ENCODE measurements at regions not wholly inside any gene's neighbourhood (a gene's known extent, or its start where the extent isn't known, plus 50 kb on each side); places are given as distances from the start of the nearest gene placed in this dataset.

DNA sequence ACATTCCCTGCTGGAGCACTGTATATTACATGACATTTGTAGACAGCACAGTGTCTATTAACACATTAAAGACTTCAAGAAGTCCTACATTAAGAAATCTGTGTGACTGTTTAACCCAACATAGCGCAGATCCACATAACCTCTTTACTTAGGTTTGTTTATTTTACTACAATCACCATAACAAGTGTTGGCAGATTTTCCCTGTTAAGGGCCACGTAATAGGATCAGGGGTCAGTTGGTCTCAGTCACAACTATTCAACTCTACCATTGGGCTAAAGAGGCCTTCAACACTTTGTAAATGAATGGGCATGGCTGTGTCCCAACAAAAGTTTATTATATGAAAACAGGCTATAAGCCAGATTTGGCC is 51.3 kb upstream of the ADORA2B start:
- no peak for DNase-seq (ENCODE audit: low read depth in 3 of 3, low spot score in 1 of 3)

- DNase-seq (ENCODE audit: low read depth in 3 of 3, low spot score in 1 of 3) = no peak
These were observed 50.7 kb upstream of the ADORA2B start for GRCh38 chr17:15894258-15894657.

DNA sequence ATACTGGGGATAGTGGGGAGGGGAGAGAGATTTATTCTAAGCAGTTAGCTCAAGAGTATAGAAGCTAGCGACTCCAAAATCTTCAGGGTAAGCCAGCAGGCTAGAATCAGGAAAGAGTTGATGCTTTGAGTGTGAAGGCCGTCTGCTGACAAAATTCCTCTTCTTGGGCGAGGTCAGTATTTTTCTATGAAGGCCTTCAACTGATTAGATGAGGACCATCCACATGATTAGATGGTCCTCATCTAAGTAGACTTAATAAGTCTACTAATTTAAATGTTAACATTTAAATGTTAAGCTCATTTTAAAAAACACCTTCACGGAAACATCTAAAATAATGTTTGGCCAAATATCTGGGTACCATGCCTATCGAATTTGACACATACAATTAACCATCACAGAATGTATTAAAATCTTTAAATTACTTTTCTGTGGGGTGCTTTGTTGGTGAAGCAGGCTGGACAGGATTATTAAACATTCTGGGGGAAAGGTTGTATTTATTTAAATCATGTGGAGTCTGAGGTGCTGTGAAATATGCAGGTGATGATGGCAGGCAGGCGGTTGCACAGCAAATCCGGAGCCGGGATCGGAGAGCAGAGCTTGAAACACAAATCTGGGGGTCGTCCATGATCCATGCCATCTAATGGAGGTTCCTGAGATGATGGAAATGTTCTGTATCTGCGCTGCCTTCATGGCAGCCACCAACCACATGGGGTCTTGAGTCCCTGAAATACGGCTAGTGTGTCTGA is 49.8 kb upstream of the ADORA2B start:
- DNase-seq (ENCODE audit: low read depth in 3 of 3, low spot score in 1 of 3) = no peak

Data from stimulated activated CD4-positive, alpha-beta T cell treated with anti-CD3 and anti-CD28 coated beads, TNF-alpha, amount 100 ng/mL, for 1 hour (primary cell).